Spleen (tissue), 11 donors: ENCODE measurements at regions not wholly inside any gene's neighbourhood (a gene's known extent, or its start where the extent isn't known, plus 50 kb on each side); places are given as distances from the start of the nearest gene placed in this dataset.

Source experiments
- DNase-seq: peaks from one replicate; pipeline ENCODE4 v3.0.0-alpha.2; 2020
- H3K27ac ChIP-seq, 8 donors: fragments of 200-600 bp; sonication (generic) in 7 of 8; 1 replicate in 4 of 8; 2 replicates in 4 of 8; pipeline versions ENCODE4 v1.5.0 to v1.8.0; 2016 to 2021; ENCODE audit warnings: inconsistent platforms in 4 of 8, mild to moderate bottlenecking in 4 of 8, moderate library complexity in 1 of 8
- H3K27me3 ChIP-seq, 7 donors: fragments of 200-600 bp; sonication (generic) in 6 of 7; replicated peaks in 1 of 7; 1 replicate in 4 of 7; 2 replicates in 3 of 7; pipeline versions ENCODE4 v1.5.0 to v1.8.0; 2016 to 2021; ENCODE audit warnings: inconsistent platforms in 3 of 7, mild to moderate bottlenecking in 1 of 7
- H3K36me3 ChIP-seq, 6 donors: fragments of 200-600 bp; sonication (generic) in 5 of 6; 1 replicate in 4 of 6; 2 replicates in 2 of 6; pipeline versions ENCODE4 v1.5.0 to v1.8.0; 2016 to 2021; ENCODE audit warnings: inconsistent platforms in 2 of 6
- H3K4me1 ChIP-seq, 6 donors: fragments of 200-600 bp; sonication (generic) in 5 of 6; 1 replicate in 3 of 6; 2 replicates in 3 of 6; pipeline versions ENCODE4 v1.5.0 to v1.8.0; 2016 to 2021; ENCODE audit warnings: inconsistent platforms in 3 of 6
- H3K4me3 ChIP-seq, 8 donors: fragments of 200-600 bp; sonication (generic) in 7 of 8; 1 replicate in 4 of 8; 2 replicates in 4 of 8; pipeline versions ENCODE4 v1.5.0 to v1.8.0; 2016 to 2021; ENCODE audit warnings: inconsistent platforms in 4 of 8, mild to moderate bottlenecking in 4 of 8, moderate library complexity in 2 of 8
- H3K9me3 ChIP-seq, 8 donors: fragments of 200-600 bp; sonication (generic) in 7 of 8; 1 replicate in 4 of 8; 2 replicates in 4 of 8; pipeline versions ENCODE4 v1.5.0 to v1.8.0; 2016 to 2021; ENCODE audit warnings: inconsistent platforms in 4 of 8
- CTCF ChIP-seq, 11 experiments: fragments of 200-600 bp in 7 of 11; fragments of 450-650 bp in 4 of 11; sonication (generic) in 4 of 11; IDR thresholded peaks in 8 of 11; conservative IDR thresholded peaks in 3 of 11; 1 replicate in 7 of 11; 2 replicates in 4 of 11; pipeline versions ENCODE4 v1.4.0 to v1.8.0; 2016 to 2021; ENCODE audit warnings: antibody characterized with exemption in 11 of 11, inconsistent platforms in 4 of 11, mild to moderate bottlenecking in 1 of 11
- POLR2A ChIP-seq, 3 donors: fragments of 450-650 bp; IDR thresholded peaks; one replicate each; pipeline ENCODE4 v1.5.1; 2017; ENCODE audit warnings: antibody characterized with exemption in 3 of 3, mild to moderate bottlenecking in 1 of 3
- POLR2AphosphoS5 ChIP-seq, 3 donors: sonication (generic); formaldehyde crosslinking; IDR thresholded peaks; one replicate each; pipeline ENCODE4 v1.5.1; 2017; ENCODE audit warnings: antibody characterized with exemption in 3 of 3
- WGBS, 5 donors: extraction: QIAGEN DNeasy Blood & Tissue Kit in 3 of 5; methylation state at CpG; one replicate each; pipeline versions ENCODE4 v1.1.5 to v1.1.7; 2013 to 2018; 5-methylcytosine and 5-hydroxymethylcytosine counted together
- intact Hi-C: fragments of 100-400 bp; cut with DNase I; formaldehyde crosslinking; loops from one replicate; pipeline ENCODE4 v1.15.0; 2023; ENCODE audit warnings: low total_unique reads
- donor health status: healthy with polysubstance abuse.
- donor health status: DM: no; HTN: no; CAD: no; lungs with moderate emphysema.
- donor health status: DM: no; HTN: no; CAD: no.
- donor health status: Bipolar disorder and iron deficiency.
- donor health status: healthy.
- donor health status: DM: no; HTN: no; CAD: no.
- donor health status: DM: yes; HTN: yes; CAD: no.

GRCh38 chr9:82526577-82526976, 536.4 kb downstream of the RASEF start:
- DNase-seq, result no peak
- Histone ChIP-seq H3K27me3 (no peaks in the 10 kb centered on the region), H3K27ac (no peak overlapping the region), H3K4me3 (no peak overlapping the region), H3K4me1 (no peaks in the 10 kb centered on the region), H3K9me3 (peaks cover 4 to 37% (median 30%) of the 10 kb centered on the region in 8 donors), H3K36me3 (no peaks in the 10 kb centered on the region)
- TF ChIP-seq POLR2A (IDR thresholded peaks at IDR 0.05) (no peak), POLR2AphosphoS5 (IDR thresholded peaks at IDR 0.05) (no peak), CTCF (IDR thresholded peaks at IDR 0.05 in 8 of 11, conservative IDR thresholded peaks at IDR 0.05 in 3 of 11) (no peak)
- intact Hi-C loops, result no loop called here
- WGBS, 5 donors, result 67 to 83% (median 81%) methylated on average over 1 of the region's 1 CpG

- intact Hi-C loops, result loop anchor here (5.0 to 10.0 kb wide), 2 partner anchors 76 to 433 kb away; no protein-coding TSS in a partner anchor
- H3K4me3 ChIP-seq, result no peak overlapping the region
- H3K27me3 ChIP-seq, result no peaks in the 10 kb centered on the region
- H3K27ac ChIP-seq, result no peak overlapping the region
- no peaks in the 10 kb centered on the region for H3K4me1 ChIP-seq
- TF ChIP-seq POLR2AphosphoS5 (IDR thresholded peaks at IDR 0.05), result no peak
- no peak for TF ChIP-seq CTCF (IDR thresholded peaks at IDR 0.05 in 8 of 11, conservative IDR thresholded peaks at IDR 0.05 in 3 of 11)
- no peak for TF ChIP-seq POLR2A (IDR thresholded peaks at IDR 0.05)
- H3K9me3 ChIP-seq, result peaks cover 4 to 23% (median 20%) of the 10 kb centered on the region in 8 donors
- H3K36me3 ChIP-seq, result no peaks in the 10 kb centered on the region
- no peak for DNase-seq
Observed at GRCh38 chr9:82531795-82532194, 531.1 kb downstream of the RASEF start.

GRCh38 chr9:82532504-82533180, 530.3 kb downstream of the RASEF start:
- no peak for DNase-seq
- WGBS, 5 donors, result 20 to 30% (median 24%) methylated on average over 2 of the region's 2 CpGs
- no peak overlapping the region for H3K27ac ChIP-seq
- intact Hi-C loops, result loop anchor here (5.0 to 10.0 kb wide), 2 partner anchors 75 to 432 kb away; no protein-coding TSS in a partner anchor
- no peaks in the 10 kb centered on the region for H3K36me3 ChIP-seq
- no peaks in the 10 kb centered on the region for H3K27me3 ChIP-seq
- H3K4me1 ChIP-seq, result no peaks in the 10 kb centered on the region
- H3K9me3 ChIP-seq, result peaks cover 3 to 14% (median 12%) of the 10 kb centered on the region in 8 donors
- TF ChIP-seq POLR2AphosphoS5 (IDR thresholded peaks at IDR 0.05), result no peak
- no peak for TF ChIP-seq POLR2A (IDR thresholded peaks at IDR 0.05)
- peak in 6 of 11 experiments; percentile 11 to 45 (median 18) for TF ChIP-seq CTCF (IDR thresholded peaks at IDR 0.05 in 8 of 11, conservative IDR thresholded peaks at IDR 0.05 in 3 of 11)
- no peak overlapping the region for H3K4me3 ChIP-seq

- TF ChIP-seq CTCF (IDR thresholded peaks at IDR 0.05 in 8 of 11, conservative IDR thresholded peaks at IDR 0.05 in 3 of 11) (no peak), POLR2AphosphoS5 (IDR thresholded peaks at IDR 0.05) (no peak), POLR2A (IDR thresholded peaks at IDR 0.05) (no peak)
- H3K27me3 ChIP-seq, result no peaks in the 10 kb centered on the region
- intact Hi-C loops, result loop anchor here (10.0 kb wide), 1 partner anchor 429 kb away; no protein-coding TSS in a partner anchor
- no peak for DNase-seq
- no peak overlapping the region for H3K4me3 ChIP-seq
- H3K27ac ChIP-seq, result no peak overlapping the region
- 29 to 47% (median 35%) methylated on average over 2 of the region's 2 CpGs for WGBS, 5 donors
- no peaks in the 10 kb centered on the region for H3K36me3 ChIP-seq
- H3K4me1 ChIP-seq, result no peaks in the 10 kb centered on the region
- no peaks in the 10 kb centered on the region for H3K9me3 ChIP-seq
Observed at GRCh38 chr9:82535432-82535998, 527.4 kb downstream of the RASEF start.
